Activated CD4-positive, alpha-beta T cell treated with anti-CD3 and anti-CD28 coated beads, Interleukin-2, amount 10 ng/mL, durations not matched to agents 24 days and 14 days (primary cell): ENCODE measurements at regions not wholly inside any gene's neighbourhood (a gene's known extent, or its start where the extent isn't known, plus 50 kb on each side); places are given as distances from the start of the nearest gene placed in this dataset.

Experiments
- DNase-seq: peaks from one replicate; pipeline ENCODE4 v3.0.0; 2022
- H3K27ac Mint-ChIP-seq: one replicate; pipeline ENCODE4 v1.8.0; 2022; ENCODE audit warnings: mild to moderate bottlenecking, mixed read lengths
- H3K27me3 Mint-ChIP-seq: one replicate; pipeline ENCODE4 v1.8.0; 2022; ENCODE audit warnings: mixed read lengths
- H3K36me3 Mint-ChIP-seq: one replicate; pipeline ENCODE4 v1.8.0; 2022; ENCODE audit warnings: low read depth, mild to moderate bottlenecking, mixed read lengths
- H3K4me1 Mint-ChIP-seq: one replicate; pipeline ENCODE4 v1.8.0; 2021; ENCODE audit warnings: mixed read lengths
- H3K4me3 Mint-ChIP-seq: one replicate; pipeline ENCODE4 v1.8.0; 2022; ENCODE audit warnings: mild to moderate bottlenecking, moderate library complexity, mixed read lengths
- H3K9me3 Mint-ChIP-seq: one replicate; pipeline ENCODE4 v1.8.0; 2021; ENCODE audit warnings: mixed read lengths
- intact Hi-C: fragments of 100-400 bp; cut with micrococcal nuclease; formaldehyde crosslinking; loops from one replicate; pipeline ENCODE4 v1.15.1; 2023

- Mint-ChIP-seq H3K9me3 (no peaks in the 10 kb centered on the region), H3K4me3 (no peak overlapping the region), H3K27me3 (peaks cover 6% of the 10 kb centered on the region), H3K36me3 (no peaks in the 10 kb centered on the region), H3K27ac (no peak overlapping the region), H3K4me1 (peaks cover 7% of the 10 kb centered on the region)
- intact Hi-C loops: no loop called here
- DNase-seq: no peak
Observed at GRCh38 chr1:232225336-232226131, 404.4 kb downstream of the SIPA1L2 start.

- Mint-ChIP-seq H3K4me1 (peaks cover 7% of the 10 kb centered on the region), H3K36me3 (no peaks in the 10 kb centered on the region)
Observed at GRCh38 chr1:232223887-232224286, 406.0 kb downstream of the SIPA1L2 start.

GRCh38 chr1:232223183-232223708 is 406.7 kb downstream of the SIPA1L2 start:
- Mint-ChIP-seq H3K36me3 (no peaks in the 10 kb centered on the region), H3K27ac (no peak overlapping the region), H3K4me3 (no peak overlapping the region), H3K4me1 (peaks cover 7% of the 10 kb centered on the region), H3K9me3 (peaks cover 1% of the 10 kb centered on the region), H3K27me3 (peaks cover 6% of the 10 kb centered on the region)
- intact Hi-C loops: no loop called here
- no peak for DNase-seq

More at GRCh38 chr1:232223887-232224286, 406.0 kb downstream of the SIPA1L2 start:
- intact Hi-C loops: no loop called here
- Mint-ChIP-seq H3K9me3 (no peaks in the 10 kb centered on the region), H3K4me3 (no peak overlapping the region), H3K27ac (no peak overlapping the region), H3K27me3 (peaks cover 6% of the 10 kb centered on the region)
- no peak for DNase-seq

GRCh38 chr1:232222614-232223013 is 407.3 kb downstream of the SIPA1L2 start:
- Mint-ChIP-seq H3K4me1 (peaks cover 7% of the 10 kb centered on the region), H3K27me3 (peaks cover 4% of the 10 kb centered on the region), H3K36me3 (no peaks in the 10 kb centered on the region), H3K27ac (no peak overlapping the region), H3K4me3 (no peak overlapping the region), H3K9me3 (peaks cover 3% of the 10 kb centered on the region)
- intact Hi-C loops: no loop called here
- no peak for DNase-seq

GRCh38 chr1:232221802-232222499 is 408.0 kb downstream of the SIPA1L2 start:
- intact Hi-C loops: no loop called here
- peaks cover 3% of the 10 kb centered on the region for H3K9me3 Mint-ChIP-seq
- H3K27me3 Mint-ChIP-seq: peaks cover 4% of the 10 kb centered on the region
- DNase-seq: no peak
- no peak overlapping the region for H3K27ac Mint-ChIP-seq
- H3K4me1 Mint-ChIP-seq: peaks cover 7% of the 10 kb centered on the region
- H3K36me3 Mint-ChIP-seq: no peaks in the 10 kb centered on the region
- no peak overlapping the region for H3K4me3 Mint-ChIP-seq

- H3K27me3 Mint-ChIP-seq: peaks cover 2% of the 10 kb centered on the region
- no peak for DNase-seq
- no peaks in the 10 kb centered on the region for H3K4me1 Mint-ChIP-seq
- no peaks in the 10 kb centered on the region for H3K36me3 Mint-ChIP-seq
- H3K27ac Mint-ChIP-seq: no peak overlapping the region
- H3K9me3 Mint-ChIP-seq: peaks cover 3% of the 10 kb centered on the region
- intact Hi-C loops: no loop called here
- H3K4me3 Mint-ChIP-seq: no peak overlapping the region
Observed at GRCh38 chr1:232218955-232219865, 410.7 kb downstream of the SIPA1L2 start.

- no peak overlapping the region for H3K27ac Mint-ChIP-seq
- H3K4me1 Mint-ChIP-seq: no peaks in the 10 kb centered on the region
- peaks cover 3% of the 10 kb centered on the region for H3K9me3 Mint-ChIP-seq
- intact Hi-C loops: no loop called here
- H3K4me3 Mint-ChIP-seq: no peak overlapping the region
- no peak for DNase-seq
- H3K27me3 Mint-ChIP-seq: peaks cover 6% of the 10 kb centered on the region
- no peaks in the 10 kb centered on the region for H3K36me3 Mint-ChIP-seq
Observed at GRCh38 chr1:232213928-232214327, 416.0 kb downstream of the SIPA1L2 start.

GRCh38 chr1:232212253-232212652 is 417.7 kb downstream of the SIPA1L2 start:
- Mint-ChIP-seq H3K27ac (no peak overlapping the region), H3K27me3 (peaks cover 4% of the 10 kb centered on the region), H3K4me1 (no peaks in the 10 kb centered on the region), H3K9me3 (no peaks in the 10 kb centered on the region), H3K4me3 (no peak overlapping the region), H3K36me3 (no peaks in the 10 kb centered on the region)
- DNase-seq: no peak
- intact Hi-C loops: no loop called here

GRCh38 chr1:232211149-232211548 is 418.8 kb downstream of the SIPA1L2 start:
- Mint-ChIP-seq H3K27ac (no peak overlapping the region), H3K4me3 (no peak overlapping the region), H3K9me3 (no peaks in the 10 kb centered on the region), H3K27me3 (peaks cover 4% of the 10 kb centered on the region), H3K36me3 (no peaks in the 10 kb centered on the region), H3K4me1 (no peaks in the 10 kb centered on the region)
- intact Hi-C loops: no loop called here
- DNase-seq: no peak

- H3K27me3 Mint-ChIP-seq: peaks cover 4% of the 10 kb centered on the region
- intact Hi-C loops: no loop called here
- H3K36me3 Mint-ChIP-seq: no peaks in the 10 kb centered on the region
- H3K9me3 Mint-ChIP-seq: no peaks in the 10 kb centered on the region
- no peak overlapping the region for H3K27ac Mint-ChIP-seq
- H3K4me3 Mint-ChIP-seq: no peak overlapping the region
- DNase-seq: no peak
- H3K4me1 Mint-ChIP-seq: no peaks in the 10 kb centered on the region
Observed at GRCh38 chr1:232209357-232209756, 420.6 kb downstream of the SIPA1L2 start.

- Mint-ChIP-seq H3K4me3 (no peak overlapping the region), H3K27me3 (peaks cover 2% of the 10 kb centered on the region), H3K4me1 (no peaks in the 10 kb centered on the region), H3K27ac (no peak overlapping the region), H3K9me3 (peaks cover 5% of the 10 kb centered on the region), H3K36me3 (no peaks in the 10 kb centered on the region)
- DNase-seq: no peak
- intact Hi-C loops: no loop called here
Observed at GRCh38 chr1:232207073-232207866, 422.7 kb downstream of the SIPA1L2 start.

GRCh38 chr1:232204269-232204668 is 425.7 kb downstream of the SIPA1L2 start:
- Mint-ChIP-seq H3K27me3 (no peaks in the 10 kb centered on the region), H3K4me1 (no peaks in the 10 kb centered on the region), H3K4me3 (no peak overlapping the region), H3K36me3 (no peaks in the 10 kb centered on the region), H3K9me3 (peaks cover 17% of the 10 kb centered on the region), H3K27ac (no peak overlapping the region)
- DNase-seq: no peak
- intact Hi-C loops: no loop called here

- intact Hi-C loops: no loop called here
- Mint-ChIP-seq H3K27me3 (no peaks in the 10 kb centered on the region), H3K4me3 (no peak overlapping the region), H3K36me3 (no peaks in the 10 kb centered on the region), H3K27ac (no peak overlapping the region), H3K9me3 (peaks cover 21% of the 10 kb centered on the region), H3K4me1 (no peaks in the 10 kb centered on the region)
- DNase-seq: no peak
Observed at GRCh38 chr1:232201024-232201423, 428.9 kb downstream of the SIPA1L2 start.
